ENCODE measurements at regions not wholly inside any gene's neighbourhood (a gene's known extent, or its start where the extent isn't known, plus 50 kb on each side); places are given as distances from the start of the nearest gene placed in this dataset.

- no peak overlapping the region for H3K27ac ChIP-seq (ENCODE audit: insufficient read depth in 1 of 2, low read depth in 1 of 2, low read length in 2 of 2, poor library complexity in 1 of 2, severe bottlenecking in 2 of 2)
- 91% methylated on average over 9 of the region's 12 CpGs for WGBS (ENCODE audit: insufficient coverage)
- no peaks in the 10 kb centered on the region for H3K27me3 ChIP-seq (replicated peaks in 2 of 5; ENCODE audit: control insufficient read depth in 4 of 5, insufficient read depth in 5 of 5, low read length in 4 of 5)
- DNase-seq = no peak
- no peaks in the 10 kb centered on the region for H3K4me1 ChIP-seq (ENCODE audit: control extremely low read depth in 1 of 4, control insufficient read depth in 4 of 4, insufficient read depth in 4 of 4, low read length in 3 of 4)
- no peak overlapping the region for H3K4me3 ChIP-seq (ENCODE audit: control insufficient read depth in 1 of 7, extremely low read depth in 1 of 7, insufficient read depth in 4 of 7, low read depth in 2 of 7, low read length in 6 of 7)
- peaks cover 0 to 4% (median 0%) of the 10 kb centered on the region in 5 experiments for H3K9me3 ChIP-seq (ENCODE audit: control extremely low read depth in 1 of 5, control insufficient read depth in 4 of 5, insufficient read depth in 2 of 5, low read depth in 1 of 5, low read length in 4 of 5)
- no peaks in the 10 kb centered on the region for H3K36me3 ChIP-seq (ENCODE audit: control insufficient read depth in 4 of 4, insufficient read depth in 4 of 4, low read length in 3 of 4)
- POLR2A ChIA-PET = no interaction called here
- CTCF ChIA-PET = no interaction called here
Measured at GRCh38 chr11:71059662-71060061, 192.7 kb downstream of the SHANK2 start.

GRCh38 chr11:71055925-71056324, 196.5 kb downstream of the SHANK2 start:
- Histone ChIP-seq H3K36me3 (ENCODE audit: control insufficient read depth in 4 of 4, insufficient read depth in 4 of 4, low read length in 3 of 4) (no peaks in the 10 kb centered on the region), H3K4me1 (ENCODE audit: control extremely low read depth in 1 of 4, control insufficient read depth in 4 of 4, insufficient read depth in 4 of 4, low read length in 3 of 4) (no peaks in the 10 kb centered on the region), H3K27ac (ENCODE audit: insufficient read depth in 1 of 2, low read depth in 1 of 2, low read length in 2 of 2, poor library complexity in 1 of 2, severe bottlenecking in 2 of 2) (no peak overlapping the region), H3K27me3 (replicated peaks in 2 of 5; ENCODE audit: control insufficient read depth in 4 of 5, insufficient read depth in 5 of 5, low read length in 4 of 5) (no peaks in the 10 kb centered on the region), H3K4me3 (ENCODE audit: control insufficient read depth in 1 of 7, extremely low read depth in 1 of 7, insufficient read depth in 4 of 7, low read depth in 2 of 7, low read length in 6 of 7) (no peak overlapping the region), H3K9me3 (ENCODE audit: control extremely low read depth in 1 of 5, control insufficient read depth in 4 of 5, insufficient read depth in 2 of 5, low read depth in 1 of 5, low read length in 4 of 5) (peaks cover 0 to 4% (median 0%) of the 10 kb centered on the region in 5 experiments)
- DNase-seq = no peak
- ChIA-PET POLR2A (no interaction called here), CTCF (no interaction called here)
- 94% methylated on average over 5 of the region's 6 CpGs for WGBS (ENCODE audit: insufficient coverage)

Data from common myeloid progenitor, CD34-positive (primary cell).